ENCODE measurements at regions not wholly inside any gene's neighbourhood (a gene's known extent, or its start where the extent isn't known, plus 50 kb on each side); places are given as distances from the start of the nearest gene placed in this dataset.

- Mint-ChIP-seq H3K4me1 (ENCODE audit: low read depth, unreplicated experiment) (no peaks in the 10 kb centered on the region), H3K27ac (ENCODE audit: unreplicated experiment) (no peak overlapping the region), H3K27me3 (ENCODE audit: unreplicated experiment) (no peaks in the 10 kb centered on the region), H3K4me3 (ENCODE audit: unreplicated experiment) (no peak overlapping the region), H3K36me3 (ENCODE audit: unreplicated experiment) (no peaks in the 10 kb centered on the region), H3K9me3 (ENCODE audit: unreplicated experiment) (peaks cover 2% of the 10 kb centered on the region)
- DNase-seq: no peak
- no peak for TF ChIP-seq CTCF (IDR thresholded peaks at IDR 0.05; ENCODE audit: partially characterized antibody, unreplicated experiment)
Measured at GRCh38 chr5:84650429-84650828, 265.7 kb upstream of the EDIL3 start.

GRCh38 chr5:84647581-84647980 is 262.9 kb upstream of the EDIL3 start:
- no peak for TF ChIP-seq CTCF (IDR thresholded peaks at IDR 0.05; ENCODE audit: partially characterized antibody, unreplicated experiment)
- no peaks in the 10 kb centered on the region for H3K4me1 Mint-ChIP-seq (ENCODE audit: low read depth, unreplicated experiment)
- H3K36me3 Mint-ChIP-seq (ENCODE audit: unreplicated experiment): no peaks in the 10 kb centered on the region
- no peak for DNase-seq
- no peaks in the 10 kb centered on the region for H3K27me3 Mint-ChIP-seq (ENCODE audit: unreplicated experiment)
- H3K4me3 Mint-ChIP-seq (ENCODE audit: unreplicated experiment): no peak overlapping the region
- H3K9me3 Mint-ChIP-seq (ENCODE audit: unreplicated experiment): peaks cover 2% of the 10 kb centered on the region
- H3K27ac Mint-ChIP-seq (ENCODE audit: unreplicated experiment): no peak overlapping the region

GRCh38 chr5:84642795-84643194 is 258.1 kb upstream of the EDIL3 start:
- H3K9me3 Mint-ChIP-seq (ENCODE audit: unreplicated experiment): peaks cover 2% of the 10 kb centered on the region
- no peaks in the 10 kb centered on the region for H3K27me3 Mint-ChIP-seq (ENCODE audit: unreplicated experiment)
- no peak overlapping the region for H3K4me3 Mint-ChIP-seq (ENCODE audit: unreplicated experiment)
- no peaks in the 10 kb centered on the region for H3K4me1 Mint-ChIP-seq (ENCODE audit: low read depth, unreplicated experiment)
- no peak for DNase-seq
- H3K36me3 Mint-ChIP-seq (ENCODE audit: unreplicated experiment): no peaks in the 10 kb centered on the region
- H3K27ac Mint-ChIP-seq (ENCODE audit: unreplicated experiment): no peak overlapping the region
- no peak for TF ChIP-seq CTCF (IDR thresholded peaks at IDR 0.05; ENCODE audit: partially characterized antibody, unreplicated experiment)

- Mint-ChIP-seq H3K27me3 (ENCODE audit: unreplicated experiment) (no peaks in the 10 kb centered on the region), H3K36me3 (ENCODE audit: unreplicated experiment) (no peaks in the 10 kb centered on the region), H3K4me1 (ENCODE audit: low read depth, unreplicated experiment) (no peaks in the 10 kb centered on the region), H3K9me3 (ENCODE audit: unreplicated experiment) (peaks cover 2% of the 10 kb centered on the region), H3K27ac (ENCODE audit: unreplicated experiment) (no peak overlapping the region), H3K4me3 (ENCODE audit: unreplicated experiment) (no peak overlapping the region)
- no peak for DNase-seq
- TF ChIP-seq CTCF (IDR thresholded peaks at IDR 0.05; ENCODE audit: partially characterized antibody, unreplicated experiment): no peak
Measured at GRCh38 chr5:84642324-84642723, 257.6 kb upstream of the EDIL3 start.

- Mint-ChIP-seq H3K27ac (ENCODE audit: unreplicated experiment) (no peak overlapping the region), H3K4me3 (ENCODE audit: unreplicated experiment) (no peak overlapping the region), H3K36me3 (ENCODE audit: unreplicated experiment) (no peaks in the 10 kb centered on the region), H3K4me1 (ENCODE audit: low read depth, unreplicated experiment) (no peaks in the 10 kb centered on the region), H3K27me3 (ENCODE audit: unreplicated experiment) (no peaks in the 10 kb centered on the region), H3K9me3 (ENCODE audit: unreplicated experiment) (no peaks in the 10 kb centered on the region)
- no peak for TF ChIP-seq CTCF (IDR thresholded peaks at IDR 0.05; ENCODE audit: partially characterized antibody, unreplicated experiment)
- no peak for DNase-seq
Measured at GRCh38 chr5:84637662-84638375, 253.1 kb upstream of the EDIL3 start.

All from glutamatergic neuron (in vitro differentiated cells).